Kidney (tissue), 13 donors: ENCODE measurements at regions not wholly inside any gene's neighbourhood (a gene's known extent, or its start where the extent isn't known, plus 50 kb on each side); places are given as distances from the start of the nearest gene placed in this dataset.
"Not testable (repeated sequence)": the region's sequence is repeated elsewhere in the genome, so short reads cannot be mapped to it uniquely, and the experiment has no call there.

ENCODE experiments used
- DNase-seq, 5 donors: peaks; one replicate each; pipeline ENCODE4 v3.0.0-alpha.2; 2013 to 2020
- FAIRE-seq: peaks from 2 replicates; lab custom pipeline; 2012; peaks lifted over from hg19 to GRCh38; lab: Jason Lieb, UNC
- H3K27ac ChIP-seq, 2 donors: one replicate each; pipeline ENCODE4 v1.7.0; 2013; ENCODE audit warnings: low read depth in 2 of 2, low read length in 2 of 2, inconsistent platforms in 1 of 2
- H3K27me3 ChIP-seq: one replicate; pipeline ENCODE4 v1.7.1; 2013; ENCODE audit warnings: low read length, inconsistent platforms; ENCODE audit not compliant: control insufficient read depth, insufficient read depth
- H3K36me3 ChIP-seq, 3 donors: one replicate each; pipeline versions ENCODE4 v1.7.0 to v1.7.1; 2013; ENCODE audit warnings: low read length in 3 of 3, control low read depth in 1 of 3, inconsistent platforms in 1 of 3; ENCODE audit not compliant: insufficient read depth in 3 of 3, control insufficient read depth in 2 of 3
- H3K4me1 ChIP-seq, 3 donors: one replicate each; pipeline versions ENCODE4 v1.7.0 to v1.7.1; 2013; ENCODE audit warnings: low read length in 3 of 3, inconsistent platforms in 1 of 3, low read depth in 1 of 3; ENCODE audit not compliant: control insufficient read depth in 2 of 3, insufficient read depth in 2 of 3
- H3K4me3 ChIP-seq, 3 donors: one replicate each; pipeline versions ENCODE4 v1.7.0 to v1.8.1; 2013; ENCODE audit warnings: low read length in 3 of 3, control low read depth in 1 of 3, inconsistent platforms in 1 of 3
- H3K9ac ChIP-seq, 3 donors: one replicate each; pipeline versions ENCODE4 v1.7.0 to v1.7.1; 2013; ENCODE audit warnings: low read length in 3 of 3, control low read depth in 1 of 3, inconsistent platforms in 1 of 3
- H3K9me3 ChIP-seq, 3 donors: one replicate each; pipeline versions ENCODE4 v1.7.0 to v1.7.1; 2013; ENCODE audit warnings: low read length in 3 of 3, control low read depth in 1 of 3, inconsistent platforms in 1 of 3; ENCODE audit not compliant: control insufficient read depth in 2 of 3, insufficient read depth in 1 of 3
- intact Hi-C: fragments of 100-400 bp; cut with DNase I; formaldehyde crosslinking; loops from one replicate; pipeline ENCODE4 v1.11.1; 2022
- TF ChIP-seq, protein P1 (sequence below): IDR thresholded peaks from 3 replicates; pipeline ENCODE4 v1.5.1; 2012; ENCODE audit warnings: mild to moderate bottlenecking, moderate library complexity, borderline replicate concordance; ENCODE audit not compliant: insufficient read depth; ENCODE audit errors: extremely low read depth
- donor health status: control.
- donor health status: control.
- donor health status: control.
- donor health status: control.
- donor health status: control.
- donor health status: DM: yes; HTN: yes; CAD: no.
- donor health status: Normal renal cell carcinoma (clear cell type).

DNA sequence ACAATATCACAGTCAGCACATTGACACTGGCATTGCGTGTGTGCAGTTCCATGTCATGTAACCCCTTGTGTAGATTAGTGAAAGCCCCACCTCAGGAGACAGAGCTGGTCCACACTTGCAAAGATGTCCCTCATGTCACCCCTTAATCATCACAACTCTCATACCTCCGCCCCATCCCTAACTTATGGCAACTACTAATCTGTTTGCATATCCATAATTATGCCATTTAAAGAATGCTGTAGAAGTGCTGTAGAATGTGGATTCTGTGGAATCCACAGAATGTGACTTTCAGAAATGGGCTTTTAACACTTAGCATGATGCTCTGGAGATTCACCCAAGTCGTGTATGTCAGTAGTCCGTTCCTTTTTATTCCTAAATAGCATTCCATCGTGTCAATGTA is 102.8 kb upstream of the VSTM2A start:
- intact Hi-C loops: no loop called here
- TF ChIP-seq, protein P1, sequence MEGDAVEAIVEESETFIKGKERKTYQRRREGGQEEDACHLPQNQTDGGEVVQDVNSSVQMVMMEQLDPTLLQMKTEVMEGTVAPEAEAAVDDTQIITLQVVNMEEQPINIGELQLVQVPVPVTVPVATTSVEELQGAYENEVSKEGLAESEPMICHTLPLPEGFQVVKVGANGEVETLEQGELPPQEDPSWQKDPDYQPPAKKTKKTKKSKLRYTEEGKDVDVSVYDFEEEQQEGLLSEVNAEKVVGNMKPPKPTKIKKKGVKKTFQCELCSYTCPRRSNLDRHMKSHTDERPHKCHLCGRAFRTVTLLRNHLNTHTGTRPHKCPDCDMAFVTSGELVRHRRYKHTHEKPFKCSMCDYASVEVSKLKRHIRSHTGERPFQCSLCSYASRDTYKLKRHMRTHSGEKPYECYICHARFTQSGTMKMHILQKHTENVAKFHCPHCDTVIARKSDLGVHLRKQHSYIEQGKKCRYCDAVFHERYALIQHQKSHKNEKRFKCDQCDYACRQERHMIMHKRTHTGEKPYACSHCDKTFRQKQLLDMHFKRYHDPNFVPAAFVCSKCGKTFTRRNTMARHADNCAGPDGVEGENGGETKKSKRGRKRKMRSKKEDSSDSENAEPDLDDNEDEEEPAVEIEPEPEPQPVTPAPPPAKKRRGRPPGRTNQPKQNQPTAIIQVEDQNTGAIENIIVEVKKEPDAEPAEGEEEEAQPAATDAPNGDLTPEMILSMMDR: no peak
- peaks cover 0 to 3% (median 0%) of the 10 kb centered on the region in 3 donors for H3K9me3 ChIP-seq
- H3K27me3 ChIP-seq: no peaks in the 10 kb centered on the region
- no peaks in the 10 kb centered on the region for H3K36me3 ChIP-seq
- no peak overlapping the region for H3K9ac ChIP-seq
- no peak overlapping the region for H3K4me3 ChIP-seq
- FAIRE-seq (no peak), DNase-seq (no peak)
- H3K27ac ChIP-seq: no peak overlapping the region
- H3K4me1 ChIP-seq: no peaks in the 10 kb centered on the region

DNA sequence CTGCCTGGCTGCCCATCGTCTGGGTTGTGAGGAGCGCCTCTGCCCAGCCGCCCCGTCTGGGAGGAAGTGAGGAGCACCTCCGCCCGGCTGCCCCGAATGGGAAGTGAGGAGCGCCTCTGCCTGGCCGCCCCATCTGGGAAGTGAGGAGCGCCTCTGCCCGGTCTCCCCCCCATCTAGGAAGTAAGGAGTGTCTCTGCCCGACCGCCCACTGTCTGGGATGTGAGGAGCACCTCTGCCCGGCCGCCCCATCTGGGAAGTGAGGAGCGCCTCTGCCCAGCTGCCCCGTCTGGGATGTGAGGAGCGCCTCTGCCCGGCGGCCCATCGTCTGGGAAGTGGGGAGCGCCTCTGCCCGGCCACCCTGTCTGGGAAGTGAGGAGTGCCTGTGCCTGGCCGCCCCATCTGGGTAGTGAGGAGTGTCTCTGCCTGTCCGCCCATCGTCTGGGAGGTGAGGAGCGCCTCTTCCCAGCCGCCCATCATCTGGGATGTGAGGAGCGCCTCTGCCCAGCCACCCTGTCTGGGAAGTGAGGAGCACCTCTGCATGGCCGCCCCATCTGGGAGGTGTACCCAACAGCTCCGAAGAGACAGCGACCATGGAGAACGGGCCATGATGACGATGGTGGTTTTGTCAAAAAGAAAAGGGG is 98.0 kb upstream of the VSTM2A start:
- FAIRE-seq, H3K27ac ChIP-seq, H3K4me1 ChIP-seq, H3K9me3 ChIP-seq, H3K36me3 ChIP-seq, H3K27me3 ChIP-seq, intact Hi-C loops, H3K4me3 ChIP-seq, H3K9ac ChIP-seq: not testable (repeated sequence)
- DNase-seq: peak in 1 of 5 donors; percentile 64

DNA sequence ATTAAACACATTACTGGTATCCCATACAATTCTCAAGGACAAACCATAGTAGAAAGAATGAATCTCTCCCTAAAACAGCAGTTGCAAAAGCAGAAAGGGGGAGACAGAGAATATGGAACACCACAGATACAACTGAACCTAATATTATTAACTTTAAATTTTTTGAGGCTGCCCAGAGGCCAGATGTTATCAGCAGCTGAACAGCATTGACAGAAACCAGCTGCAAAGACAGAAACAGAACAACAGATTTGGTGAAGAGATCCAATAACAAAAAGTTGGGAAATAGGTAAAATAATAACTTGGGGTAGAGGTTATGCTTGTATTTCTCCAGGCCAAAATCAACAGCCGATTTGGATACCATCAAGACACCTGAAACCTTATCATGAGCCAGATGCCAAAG is 89.0 kb upstream of the VSTM2A start:
- H3K4me1 ChIP-seq, intact Hi-C loops, DNase-seq, H3K9me3 ChIP-seq, FAIRE-seq, H3K9ac ChIP-seq, H3K4me3 ChIP-seq, H3K27me3 ChIP-seq, H3K27ac ChIP-seq, H3K36me3 ChIP-seq: not testable (repeated sequence)

DNA sequence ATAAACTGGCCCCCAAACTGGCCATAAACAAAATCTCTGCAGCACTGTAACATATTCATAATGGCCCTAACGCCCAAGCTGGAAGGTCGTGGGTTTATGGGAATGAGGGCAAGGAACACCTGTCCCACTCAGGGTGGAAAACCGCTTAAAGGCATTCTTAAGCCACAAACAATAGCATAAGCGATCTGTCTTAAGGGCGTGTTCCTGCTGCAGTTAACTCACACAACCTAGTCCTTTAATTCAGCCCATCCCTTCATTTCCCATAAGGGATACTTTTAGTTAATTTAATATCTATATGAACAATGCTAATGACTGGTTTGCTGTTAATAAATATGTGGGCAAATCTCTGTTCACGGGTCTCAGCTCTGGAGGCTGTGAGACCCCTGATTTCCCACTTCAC is 87.5 kb upstream of the VSTM2A start:
- H3K27ac ChIP-seq, H3K27me3 ChIP-seq, H3K9ac ChIP-seq, H3K4me1 ChIP-seq, intact Hi-C loops, H3K36me3 ChIP-seq, FAIRE-seq, H3K4me3 ChIP-seq, DNase-seq: not testable (repeated sequence)
- H3K9me3 ChIP-seq: peaks cover 0 to 15% (median 4%) of the 10 kb centered on the region in 3 donors

DNA sequence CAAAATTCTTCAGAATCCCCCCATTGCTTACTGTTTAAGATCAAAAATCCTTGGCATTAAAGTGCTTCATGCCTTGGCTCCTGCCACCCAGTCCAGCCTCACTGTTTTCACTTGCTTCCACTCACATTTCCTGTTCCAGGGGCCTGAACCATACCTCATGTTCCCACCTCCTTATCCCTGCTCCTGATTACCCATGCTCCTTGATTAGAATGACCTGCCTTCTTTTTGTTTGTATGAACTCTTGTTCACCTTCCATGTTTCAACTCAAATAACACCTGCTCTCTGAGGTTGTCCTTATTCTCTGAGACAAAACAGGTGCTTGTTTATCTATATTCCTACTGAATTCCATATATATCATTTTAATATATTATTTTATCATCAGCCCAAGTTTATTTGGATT is 77.1 kb upstream of the VSTM2A start:
- Histone ChIP-seq H3K36me3 (no peaks in the 10 kb centered on the region), H3K9me3 (no peaks in the 10 kb centered on the region), H3K27ac (no peak overlapping the region), H3K9ac (no peak overlapping the region), H3K27me3 (no peaks in the 10 kb centered on the region), H3K4me3 (no peak overlapping the region), H3K4me1 (no peaks in the 10 kb centered on the region)
- FAIRE-seq (no peak), DNase-seq (no peak)
- intact Hi-C loops: no loop called here
- TF ChIP-seq, protein P1: no peak
